ENCODE measurements at regions not wholly inside any gene's neighbourhood (a gene's known extent, or its start where the extent isn't known, plus 50 kb on each side); places are given as distances from the start of the nearest gene placed in this dataset.
"Not testable (repeated sequence)": the region's sequence is repeated elsewhere in the genome, so short reads cannot be mapped to it uniquely, and the experiment has no call there.

- Mint-ChIP-seq H3K36me3 (ENCODE audit: low read depth) (no peaks in the 10 kb centered on the region), H3K4me1 (ENCODE audit: low read depth) (no peaks in the 10 kb centered on the region), H3K4me3 (ENCODE audit: unreplicated experiment) (no peak overlapping the region), H3K27me3 (ENCODE audit: low read depth) (no peaks in the 10 kb centered on the region), H3K27ac (ENCODE audit: unreplicated experiment) (no peak overlapping the region), H3K9me3 (ENCODE audit: low read depth) (peaks cover 16% of the 10 kb centered on the region)
- no peak for TF ChIP-seq CTCF (IDR thresholded peaks at IDR 0.05)
- no peak for DNase-seq (ENCODE audit: low spot score)
Measured at GRCh38 chr3:905217-905616, 187.6 kb upstream of the CNTN6 start.

DNA sequence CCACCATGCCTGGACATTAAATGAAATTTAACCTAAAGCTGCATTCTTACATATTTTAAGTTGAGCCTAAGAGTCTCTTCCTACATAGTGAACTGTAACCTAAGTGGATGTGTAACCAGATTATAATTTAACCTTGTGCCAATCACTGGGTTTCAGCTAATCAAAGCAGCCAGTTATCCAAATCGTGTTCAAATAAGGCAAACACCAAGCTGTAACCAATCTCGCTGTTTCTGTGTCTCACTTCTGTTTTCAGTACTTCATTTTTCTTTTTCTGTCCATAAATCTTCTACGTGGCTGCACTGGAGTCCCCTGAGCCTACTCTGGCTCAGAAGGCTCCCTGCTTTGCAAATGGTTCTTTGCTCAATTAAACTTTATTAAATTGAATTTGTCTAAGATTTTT lies 186.1 kb upstream of the CNTN6 start:
- Mint-ChIP-seq H3K27ac (ENCODE audit: unreplicated experiment) (no peak overlapping the region), H3K4me3 (ENCODE audit: unreplicated experiment) (no peak overlapping the region), H3K36me3 (ENCODE audit: low read depth) (no peaks in the 10 kb centered on the region), H3K4me1 (ENCODE audit: low read depth) (no peaks in the 10 kb centered on the region), H3K27me3 (ENCODE audit: low read depth) (no peaks in the 10 kb centered on the region), H3K9me3 (ENCODE audit: low read depth) (peaks cover 13% of the 10 kb centered on the region)
- no peak for TF ChIP-seq CTCF (IDR thresholded peaks at IDR 0.05)
- DNase-seq (ENCODE audit: low spot score) = no peak

DNA sequence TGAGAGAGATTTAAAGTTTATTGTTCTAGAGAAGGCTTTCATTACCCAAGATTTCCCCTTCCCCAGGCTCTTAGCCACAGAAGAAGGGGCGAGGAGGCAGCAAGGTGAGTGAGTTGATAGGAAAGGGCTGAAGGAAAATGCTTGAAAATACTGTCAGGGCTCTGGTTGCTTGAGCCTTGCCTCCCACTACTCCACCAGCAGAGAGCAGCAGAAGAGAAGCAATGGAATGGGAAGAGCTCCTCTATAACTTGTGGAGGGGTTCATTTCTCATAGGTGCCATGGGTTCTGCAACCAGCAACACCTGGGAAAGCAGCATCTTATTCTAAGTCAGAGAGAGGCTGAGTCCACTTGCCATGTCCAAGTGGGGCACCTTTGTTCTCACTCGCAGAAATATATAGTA lies 184.0 kb upstream of the CNTN6 start:
- no peaks in the 10 kb centered on the region for H3K27me3 Mint-ChIP-seq (ENCODE audit: low read depth)
- H3K4me1 Mint-ChIP-seq (ENCODE audit: low read depth) = no peaks in the 10 kb centered on the region
- no peak for DNase-seq (ENCODE audit: low spot score)
- H3K4me3 Mint-ChIP-seq (ENCODE audit: unreplicated experiment) = no peak overlapping the region
- H3K9me3 Mint-ChIP-seq (ENCODE audit: low read depth) = peaks cover 5% of the 10 kb centered on the region
- no peak overlapping the region for H3K27ac Mint-ChIP-seq (ENCODE audit: unreplicated experiment)
- H3K36me3 Mint-ChIP-seq (ENCODE audit: low read depth) = no peaks in the 10 kb centered on the region
- TF ChIP-seq CTCF (IDR thresholded peaks at IDR 0.05) = peak; percentile 64

- H3K9me3 Mint-ChIP-seq (ENCODE audit: low read depth); H3K27ac Mint-ChIP-seq (ENCODE audit: unreplicated experiment); H3K4me3 Mint-ChIP-seq (ENCODE audit: unreplicated experiment): not testable (repeated sequence)
Measured at GRCh38 chr3:912717-913116, 180.1 kb upstream of the CNTN6 start.

GRCh38 chr3:923161-923910 lies 169.5 kb upstream of the CNTN6 start:
- H3K9me3 Mint-ChIP-seq (ENCODE audit: low read depth) = no peaks in the 10 kb centered on the region
- DNase-seq (ENCODE audit: low spot score) = no peak
- no peak for TF ChIP-seq CTCF (IDR thresholded peaks at IDR 0.05)
- H3K27me3 Mint-ChIP-seq (ENCODE audit: low read depth) = peaks cover 1% of the 10 kb centered on the region
- H3K36me3 Mint-ChIP-seq (ENCODE audit: low read depth) = no peaks in the 10 kb centered on the region
- no peak overlapping the region for H3K27ac Mint-ChIP-seq (ENCODE audit: unreplicated experiment)
- no peaks in the 10 kb centered on the region for H3K4me1 Mint-ChIP-seq (ENCODE audit: low read depth)
- H3K4me3 Mint-ChIP-seq (ENCODE audit: unreplicated experiment) = no peak overlapping the region

More at GRCh38 chr3:912717-913116, 180.1 kb upstream of the CNTN6 start:
- H3K27me3 Mint-ChIP-seq (ENCODE audit: low read depth); DNase-seq (ENCODE audit: low spot score); H3K4me1 Mint-ChIP-seq (ENCODE audit: low read depth); H3K36me3 Mint-ChIP-seq (ENCODE audit: low read depth): not testable (repeated sequence)

DNA sequence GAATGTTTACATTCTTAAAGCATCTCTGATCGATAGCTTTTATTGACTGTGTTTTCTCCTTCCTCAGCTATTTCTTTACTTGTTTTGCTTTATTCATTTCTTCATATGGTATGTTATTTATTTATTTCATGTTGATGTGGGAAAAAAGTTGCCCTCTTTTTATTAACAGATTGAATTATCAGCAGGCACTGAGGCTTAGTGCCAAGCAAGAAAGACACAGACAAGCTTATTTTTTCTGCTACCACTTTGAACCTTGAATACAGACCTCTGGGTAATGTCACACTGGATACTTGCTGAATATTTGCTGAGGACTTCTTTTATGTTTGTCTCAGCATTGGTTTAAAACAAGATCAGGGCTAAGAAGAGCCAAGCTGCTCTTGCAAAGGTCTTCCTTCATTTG lies 162.0 kb upstream of the CNTN6 start:
- no peaks in the 10 kb centered on the region for H3K4me1 Mint-ChIP-seq (ENCODE audit: low read depth)
- H3K27me3 Mint-ChIP-seq (ENCODE audit: low read depth) = peaks cover 1% of the 10 kb centered on the region
- H3K36me3 Mint-ChIP-seq (ENCODE audit: low read depth) = no peaks in the 10 kb centered on the region
- DNase-seq (ENCODE audit: low spot score) = no peak
- TF ChIP-seq CTCF (IDR thresholded peaks at IDR 0.05) = no peak
- no peak overlapping the region for H3K4me3 Mint-ChIP-seq (ENCODE audit: unreplicated experiment)
- no peak overlapping the region for H3K27ac Mint-ChIP-seq (ENCODE audit: unreplicated experiment)
- peaks cover 13% of the 10 kb centered on the region for H3K9me3 Mint-ChIP-seq (ENCODE audit: low read depth)
